Peyer's patch (tissue), 4 donors: ENCODE measurements at regions not wholly inside any gene's neighbourhood (a gene's known extent, or its start where the extent isn't known, plus 50 kb on each side); places are given as distances from the start of the nearest gene placed in this dataset.

Experiments used
- POLR2A ChIP-seq, 2 donors: fragments of 450-650 bp; IDR thresholded peaks; one replicate each; pipeline ENCODE4 v1.5.1; 2017; ENCODE audit warnings: antibody characterized with exemption in 2 of 2, mild to moderate bottlenecking in 2 of 2, moderate library complexity in 2 of 2
- TF ChIP-seq, protein P1 (sequence below), 6 experiments: fragments of 450-650 bp in 4 of 6; fragments of 200-600 bp in 2 of 6; sonication (generic) in 1 of 6; IDR thresholded peaks; one replicate each; pipeline ENCODE4 v1.5.1; 2017 to 2019; ENCODE audit warnings: antibody characterized with exemption in 6 of 6, mild to moderate bottlenecking in 3 of 6, moderate library complexity in 1 of 6

DNA sequence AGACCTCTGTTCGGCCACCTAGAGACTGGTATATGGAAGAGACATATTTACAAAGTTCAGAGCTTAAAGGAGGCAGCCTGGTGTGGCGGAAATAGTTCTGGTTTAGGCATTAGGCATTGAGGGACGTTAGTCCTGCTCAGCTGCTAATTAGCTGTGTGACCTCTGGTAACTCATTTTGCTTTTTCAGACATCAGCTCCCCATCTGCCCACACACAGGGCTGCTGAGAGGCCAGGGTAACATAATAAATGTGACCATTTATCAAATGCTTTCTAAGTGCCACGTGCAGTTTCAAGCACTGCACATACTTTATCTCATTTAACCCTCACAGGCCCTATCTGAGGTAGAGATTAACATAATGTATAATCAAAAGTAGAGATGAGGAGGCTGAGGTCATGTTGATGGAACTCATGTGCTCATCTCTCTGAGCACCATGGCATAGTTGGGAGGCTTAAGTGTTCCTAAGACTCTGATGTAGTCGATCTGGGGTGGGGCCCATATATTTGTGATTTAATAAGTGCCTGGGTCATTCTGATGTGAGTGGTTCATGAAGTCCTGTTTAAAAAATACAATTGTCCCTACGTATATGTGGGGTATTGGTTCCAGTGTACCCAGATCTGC lies 267.2 kb upstream of the PLXNA2 start:
- TF ChIP-seq, protein P1, sequence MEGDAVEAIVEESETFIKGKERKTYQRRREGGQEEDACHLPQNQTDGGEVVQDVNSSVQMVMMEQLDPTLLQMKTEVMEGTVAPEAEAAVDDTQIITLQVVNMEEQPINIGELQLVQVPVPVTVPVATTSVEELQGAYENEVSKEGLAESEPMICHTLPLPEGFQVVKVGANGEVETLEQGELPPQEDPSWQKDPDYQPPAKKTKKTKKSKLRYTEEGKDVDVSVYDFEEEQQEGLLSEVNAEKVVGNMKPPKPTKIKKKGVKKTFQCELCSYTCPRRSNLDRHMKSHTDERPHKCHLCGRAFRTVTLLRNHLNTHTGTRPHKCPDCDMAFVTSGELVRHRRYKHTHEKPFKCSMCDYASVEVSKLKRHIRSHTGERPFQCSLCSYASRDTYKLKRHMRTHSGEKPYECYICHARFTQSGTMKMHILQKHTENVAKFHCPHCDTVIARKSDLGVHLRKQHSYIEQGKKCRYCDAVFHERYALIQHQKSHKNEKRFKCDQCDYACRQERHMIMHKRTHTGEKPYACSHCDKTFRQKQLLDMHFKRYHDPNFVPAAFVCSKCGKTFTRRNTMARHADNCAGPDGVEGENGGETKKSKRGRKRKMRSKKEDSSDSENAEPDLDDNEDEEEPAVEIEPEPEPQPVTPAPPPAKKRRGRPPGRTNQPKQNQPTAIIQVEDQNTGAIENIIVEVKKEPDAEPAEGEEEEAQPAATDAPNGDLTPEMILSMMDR (IDR thresholded peaks at IDR 0.05) = no peak
- no peak for TF ChIP-seq POLR2A (IDR thresholded peaks at IDR 0.05)
